NCI-H1048 (cell line): ENCODE measurements at regions not wholly inside any gene's neighbourhood (a gene's known extent, or its start where the extent isn't known, plus 50 kb on each side); places are given as distances from the start of the nearest gene placed in this dataset.
"Not testable (repeated sequence)": the region's sequence is repeated elsewhere in the genome, so short reads cannot be mapped to it uniquely, and the experiment has no call there.

Experiments
- DNase-seq: peaks from one replicate; lab custom pipeline; 2025; lab: John Stamatoyannopoulos, UW

DNA sequence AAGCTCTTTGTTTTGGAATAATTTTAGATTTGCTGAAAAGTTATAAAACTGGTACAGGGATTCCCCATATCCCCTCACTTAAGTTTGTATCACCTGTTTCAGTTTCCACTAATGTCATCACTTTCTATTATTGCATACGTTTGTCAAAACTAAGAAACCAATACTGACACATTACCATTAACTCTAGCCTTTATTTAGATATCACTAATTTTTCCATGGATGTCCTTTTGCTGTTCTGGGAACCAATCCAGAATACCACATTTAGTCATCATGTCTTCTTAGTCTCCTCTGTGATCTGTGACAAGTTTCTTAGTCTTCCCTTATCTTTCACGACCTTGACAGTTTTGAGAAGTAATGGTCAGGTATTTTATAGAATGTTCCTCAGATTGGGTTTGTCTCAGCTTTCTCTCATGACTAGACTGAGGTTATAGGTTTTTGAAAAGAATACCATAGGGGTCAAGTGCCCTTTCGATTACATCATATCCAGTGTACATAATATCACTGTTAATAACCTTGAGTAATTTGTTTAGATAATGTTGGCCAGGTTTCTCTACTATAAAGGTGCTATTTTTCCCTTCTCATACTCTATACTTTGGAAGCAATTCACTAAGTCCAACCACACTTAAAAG is 51.9 kb upstream of the NMUR2 start:
- no peak for DNase-seq

DNA sequence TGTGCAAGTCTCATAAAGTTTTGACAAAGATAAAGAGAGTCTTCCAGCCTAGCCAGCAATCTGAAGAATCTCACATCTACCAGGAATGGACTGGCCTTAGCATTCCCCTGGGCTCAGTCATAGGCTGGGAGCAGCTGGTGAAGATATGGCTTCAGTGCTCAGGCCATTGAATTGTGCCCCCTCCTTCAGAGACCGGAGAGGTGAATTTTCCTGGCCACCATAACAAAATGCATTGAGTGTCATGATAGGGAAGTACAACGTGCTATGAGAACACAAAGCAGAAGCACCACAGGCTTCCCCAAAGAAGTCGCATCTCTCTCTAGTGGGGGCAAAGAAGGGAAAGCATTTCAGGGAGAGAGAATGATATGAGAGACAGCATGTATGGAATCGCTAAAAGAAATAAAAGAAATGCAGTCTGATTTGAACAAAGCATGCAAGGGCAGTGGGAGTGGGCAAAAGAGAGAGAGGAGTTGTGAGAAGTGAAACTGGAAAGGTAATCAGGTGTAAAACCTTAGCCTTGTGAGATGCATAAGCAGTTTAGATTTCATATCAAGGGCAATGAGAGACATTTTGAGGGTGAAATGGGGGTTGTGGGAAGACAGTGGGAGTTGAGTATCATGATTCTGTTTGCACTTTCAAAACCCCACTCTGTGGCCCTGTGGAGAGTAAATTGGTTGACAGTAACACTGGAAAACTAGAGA is 57.1 kb upstream of the NMUR2 start:
- no peak for DNase-seq

DNA sequence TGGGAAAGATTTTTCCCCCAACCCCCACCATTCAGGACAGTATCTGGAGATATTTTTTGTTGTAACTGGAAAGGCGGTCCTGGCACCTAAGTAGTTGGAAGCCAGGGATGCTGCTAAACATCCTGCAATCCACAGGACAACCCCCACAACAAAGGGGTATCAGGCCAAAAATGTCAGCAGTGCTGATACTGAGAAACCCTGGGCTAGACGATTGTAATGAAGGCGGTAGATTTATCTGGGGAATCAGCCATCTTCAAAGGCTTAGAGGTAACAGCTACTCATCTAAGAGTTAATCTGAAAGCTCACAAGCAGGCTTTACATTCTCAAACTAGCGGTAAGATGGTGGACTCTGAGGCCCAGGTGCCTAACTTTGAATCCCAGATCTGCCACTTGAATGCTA is 59.0 kb upstream of the NMUR2 start:
- DNase-seq = no peak

DNA sequence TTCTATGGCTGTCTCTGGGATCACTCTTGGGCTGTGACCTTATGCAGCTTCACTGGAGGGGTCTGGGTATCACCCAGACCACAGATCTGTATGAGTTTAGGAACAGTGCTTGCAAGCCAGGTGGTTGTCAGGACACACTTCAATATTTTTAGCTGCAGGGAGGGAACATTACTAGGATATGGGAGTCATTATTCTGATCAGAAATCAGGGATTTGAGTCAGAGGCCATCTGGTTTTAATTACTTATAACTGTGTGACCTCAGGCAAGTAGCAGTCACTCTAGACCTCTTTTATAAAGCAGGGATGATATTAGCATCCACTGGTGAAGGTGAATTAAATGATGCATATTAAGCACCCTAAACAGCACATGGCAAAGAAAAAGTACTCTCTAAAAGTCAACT is 60.1 kb upstream of the NMUR2 start:
- DNase-seq = no peak

DNA sequence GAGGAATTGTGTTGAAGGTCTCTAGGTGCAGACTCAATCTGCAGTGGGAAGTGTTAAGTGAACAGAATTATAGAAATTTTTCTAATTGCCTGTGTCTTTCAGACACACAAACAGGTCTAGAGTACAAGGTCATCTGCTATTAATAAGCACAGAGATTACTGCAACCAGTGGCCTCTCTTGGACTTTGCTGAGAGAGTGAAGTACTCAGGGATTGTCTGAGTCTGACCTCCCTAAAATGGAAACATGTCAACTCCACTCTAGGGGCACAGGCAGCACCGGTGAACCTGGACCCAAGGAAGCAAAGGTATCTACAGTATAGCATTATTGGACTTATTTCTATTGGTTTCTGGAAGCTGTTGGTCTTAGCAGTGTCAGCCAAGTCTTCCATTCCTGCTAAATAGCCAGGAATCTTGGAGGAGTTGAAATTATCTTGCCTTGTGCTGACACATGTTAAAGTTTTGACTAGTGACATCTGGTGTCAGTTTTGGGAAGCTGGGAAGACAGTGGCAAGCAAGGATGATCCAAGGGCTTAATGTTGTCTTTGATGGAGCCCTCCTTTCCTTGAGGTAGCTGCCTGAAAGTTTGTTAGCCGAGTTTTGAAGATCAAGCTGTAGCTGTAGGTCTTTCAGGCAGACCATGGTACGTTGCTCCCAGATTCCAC is 61.1 kb upstream of the NMUR2 start:
- no peak for DNase-seq

DNA sequence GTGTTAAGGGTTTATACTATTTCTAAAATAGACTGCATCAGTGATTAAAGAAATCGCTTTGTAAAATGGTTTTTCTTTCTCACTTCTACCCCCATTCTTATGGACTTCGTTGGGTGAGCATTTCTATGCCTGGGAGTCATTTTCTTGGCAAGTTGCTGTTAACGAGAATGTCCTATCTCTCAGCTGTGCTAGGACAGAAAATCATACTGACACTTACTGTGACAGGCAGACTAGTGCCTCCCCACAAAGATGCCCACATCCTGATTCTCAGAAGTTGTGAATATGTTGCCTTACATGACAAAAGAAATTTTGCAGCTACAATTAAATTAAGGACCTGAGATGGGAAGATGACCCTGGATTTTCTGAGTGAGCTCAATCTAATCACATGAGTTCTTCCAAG is 65.1 kb upstream of the NMUR2 start:
- no peak for DNase-seq

DNA sequence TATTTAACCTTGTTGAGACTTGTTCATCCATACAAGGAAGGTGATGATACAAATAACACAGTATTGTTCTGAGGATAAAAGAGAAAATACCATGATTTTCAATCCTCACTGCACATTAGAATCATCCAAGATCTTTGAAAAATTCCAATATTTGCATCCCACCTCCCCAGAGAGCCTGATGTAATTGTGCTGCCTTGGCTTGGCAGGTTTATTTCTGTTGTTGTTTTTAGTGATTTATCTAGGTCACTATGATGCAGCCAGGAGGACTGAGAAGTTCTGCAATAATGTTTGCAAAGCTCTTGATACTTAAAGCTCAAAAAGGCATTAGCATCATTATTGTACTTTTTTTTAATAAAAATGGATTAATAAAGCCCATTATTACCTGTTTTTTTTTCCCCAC is 67.0 kb upstream of the NMUR2 start:
- no peak for DNase-seq

DNA sequence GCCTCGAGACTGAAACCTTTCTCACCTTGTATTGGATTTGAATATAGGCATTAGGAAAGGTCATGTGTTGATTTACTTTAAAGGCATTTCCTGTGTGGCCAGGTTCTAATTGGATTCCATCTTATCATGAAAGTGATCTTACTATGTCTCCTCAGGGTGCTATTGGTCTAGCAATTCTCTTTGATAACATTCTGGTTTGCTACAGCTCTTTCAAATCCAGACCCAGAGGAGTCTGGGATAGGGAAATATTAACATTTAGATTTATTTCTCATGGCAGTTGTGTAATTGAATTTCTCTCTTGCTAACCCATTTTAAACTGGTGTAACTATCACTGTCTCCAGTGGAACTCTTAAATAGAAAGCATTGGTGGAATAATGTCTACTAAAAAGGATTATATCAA is 69.9 kb upstream of the NMUR2 start:
- DNase-seq = no peak

DNA sequence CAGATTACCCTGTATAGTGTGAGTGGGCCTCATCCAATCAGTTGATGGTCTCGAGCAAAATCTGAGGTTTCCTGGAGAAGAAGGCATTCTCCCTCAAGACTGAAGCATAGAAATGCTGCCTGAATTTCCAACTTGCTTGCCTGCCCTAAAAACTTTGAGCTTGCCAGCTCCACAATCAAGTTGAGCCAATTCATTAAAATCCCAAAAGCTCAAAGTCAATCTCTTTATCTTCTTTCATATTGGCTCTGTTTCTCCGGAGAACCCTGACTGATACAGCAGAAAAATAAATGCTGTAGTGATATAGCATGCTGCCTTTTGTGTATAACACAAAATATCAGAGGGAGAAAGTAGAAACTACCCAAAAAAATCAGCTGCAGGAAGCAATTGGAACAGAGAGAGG is 72.5 kb upstream of the NMUR2 start:
- no peak for DNase-seq

DNA sequence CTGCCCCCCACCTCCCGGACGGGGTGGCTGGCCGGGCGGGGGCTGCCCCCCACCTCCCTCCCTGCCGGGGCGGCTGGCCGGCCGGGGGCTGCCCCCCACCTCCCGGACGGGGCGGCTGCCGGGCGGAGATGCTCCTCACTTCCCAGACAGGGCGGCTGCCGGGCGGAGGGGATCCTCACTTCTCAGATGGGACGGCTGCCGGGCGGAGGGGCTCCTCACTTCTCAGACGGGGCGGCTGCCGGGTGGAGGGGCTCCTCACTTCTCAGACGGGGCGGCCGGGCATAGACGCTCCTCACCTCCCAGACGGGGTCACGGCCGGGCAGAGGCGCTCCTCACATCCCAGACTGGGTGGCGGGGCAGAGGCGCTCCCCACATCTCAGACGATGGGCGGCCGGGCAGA is 74.8 kb upstream of the NMUR2 start:
- DNase-seq = not testable (repeated sequence)

DNA sequence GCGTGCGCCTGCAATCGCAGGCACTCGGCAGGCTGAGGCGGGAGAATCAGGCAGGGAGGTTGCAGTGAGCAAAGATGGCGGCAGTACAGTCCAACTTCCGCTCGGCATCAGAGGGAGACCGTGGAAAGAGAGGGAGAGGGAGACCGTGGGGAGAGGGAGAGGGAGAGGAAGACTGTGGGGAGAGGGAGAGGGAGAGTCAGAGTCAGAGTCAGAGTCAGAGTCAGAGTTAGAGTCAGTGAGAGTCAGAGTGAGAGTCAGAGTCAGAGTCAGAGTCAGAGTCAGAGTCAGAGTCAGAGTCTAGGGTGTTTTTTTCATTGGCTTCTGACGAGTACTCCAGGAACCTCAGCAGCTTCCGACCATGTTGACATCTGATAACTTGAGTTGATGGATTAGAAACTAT is 75.6 kb upstream of the NMUR2 start:
- DNase-seq = not testable (repeated sequence)

DNA sequence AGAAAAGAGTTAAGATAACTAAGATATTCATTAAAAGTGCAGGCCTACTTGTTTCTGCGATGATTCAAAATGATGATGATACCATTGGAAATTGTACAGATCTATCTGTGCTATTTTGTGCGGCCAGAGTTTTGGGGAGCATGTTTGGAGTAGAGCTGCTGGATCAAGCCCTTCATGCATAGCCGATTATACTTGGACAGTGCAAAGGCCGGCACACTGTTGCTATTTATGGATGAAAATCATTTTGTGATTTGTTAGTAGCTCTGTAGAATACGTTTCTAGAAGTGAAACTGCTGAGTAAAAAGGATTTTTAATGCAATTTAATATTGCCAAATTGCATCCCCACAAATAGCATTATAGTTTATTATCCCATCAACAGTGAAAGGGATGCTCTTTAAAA is 82.1 kb upstream of the NMUR2 start:
- no peak for DNase-seq

DNA sequence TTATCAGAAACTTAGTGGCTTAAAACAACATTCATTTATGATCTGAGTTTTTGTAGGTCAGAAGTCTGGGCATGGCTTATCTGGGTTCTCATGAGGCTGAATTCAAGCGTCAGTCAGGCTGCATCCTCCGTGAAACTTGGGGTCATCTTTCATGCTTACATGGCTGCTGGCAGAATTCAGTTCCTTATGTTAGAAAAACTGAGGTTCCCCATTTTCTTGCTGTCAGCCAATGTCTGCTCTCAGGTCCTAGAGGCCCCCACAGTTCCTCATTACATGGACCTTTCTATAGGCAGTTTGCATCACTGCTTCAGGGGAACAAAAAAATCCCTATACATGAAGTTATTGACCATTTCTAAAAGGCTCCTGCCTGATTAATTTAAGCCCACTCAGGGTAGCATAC is 83.8 kb upstream of the NMUR2 start:
- DNase-seq = no peak

DNA sequence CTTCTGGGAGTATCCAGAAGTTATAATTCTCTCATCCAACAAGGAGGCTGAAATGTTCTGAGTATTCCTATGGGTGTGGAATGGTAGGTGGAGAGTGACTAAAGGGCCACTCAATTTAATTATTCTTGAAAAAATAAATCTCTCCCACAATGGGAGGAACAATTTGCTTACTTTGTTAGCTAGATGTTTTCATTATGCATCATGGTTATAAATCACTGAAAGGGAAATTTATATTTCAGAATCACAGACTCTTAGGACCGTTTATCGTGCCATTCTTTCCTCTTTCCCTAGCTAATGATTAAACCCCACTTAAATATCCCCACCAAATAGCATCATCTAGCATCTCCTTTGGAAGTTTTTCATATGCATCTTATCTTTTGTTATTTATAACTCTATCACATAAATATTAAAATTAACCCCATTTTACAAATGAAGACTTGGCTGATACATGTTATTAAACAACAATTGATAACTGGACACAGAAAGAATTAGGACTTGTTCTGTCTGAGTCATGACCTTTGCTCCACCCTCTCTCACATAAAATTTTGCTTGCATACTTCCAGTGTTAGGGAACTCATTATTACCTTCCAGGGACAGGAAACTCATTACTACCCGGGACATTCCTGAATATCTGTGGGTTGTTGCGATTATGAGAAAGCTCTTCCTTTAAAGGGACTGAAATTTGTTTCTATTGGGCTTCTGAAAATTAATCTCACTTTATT is 94.9 kb upstream of the NMUR2 start:
- DNase-seq = no peak

DNA sequence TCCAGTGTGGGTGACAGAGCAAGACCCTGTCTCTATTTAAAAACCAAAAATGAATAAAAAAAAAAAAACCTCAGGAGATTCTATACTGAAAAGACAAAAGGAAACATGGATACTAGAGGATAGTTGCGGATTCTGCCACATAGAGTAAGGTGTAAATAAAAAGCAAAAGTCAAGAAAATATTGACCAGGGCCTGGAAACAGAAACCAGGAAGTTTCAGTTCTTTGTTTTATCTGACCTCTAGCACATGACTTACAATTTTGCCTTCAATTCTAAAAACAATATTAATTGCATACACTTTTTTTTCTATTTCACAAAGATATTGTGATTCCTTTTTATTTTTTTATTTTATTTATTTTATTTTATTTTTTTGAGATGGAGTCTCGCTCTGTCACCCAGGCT is 96.2 kb upstream of the NMUR2 start:
- no peak for DNase-seq

DNA sequence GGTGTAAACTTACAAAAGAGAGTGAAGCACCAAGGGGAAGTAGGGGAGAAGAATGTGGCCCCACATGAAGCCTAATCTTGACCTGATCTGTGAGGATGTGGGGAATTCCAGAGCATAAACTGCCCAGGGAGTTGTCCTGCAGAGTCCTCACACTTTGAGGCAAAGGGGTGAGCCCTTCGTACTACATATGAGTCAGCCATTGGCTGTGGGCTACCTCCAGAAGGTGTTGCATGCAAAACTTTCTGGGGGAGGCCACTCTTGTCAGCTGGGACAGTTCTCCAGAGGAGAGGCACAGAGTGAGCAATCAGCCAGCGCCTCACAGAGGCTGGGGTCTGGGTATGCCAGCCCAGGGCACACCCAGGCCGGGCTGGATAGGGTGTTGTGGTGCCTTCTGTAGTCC is 98.1 kb upstream of the NMUR2 start:
- DNase-seq = no peak

DNA sequence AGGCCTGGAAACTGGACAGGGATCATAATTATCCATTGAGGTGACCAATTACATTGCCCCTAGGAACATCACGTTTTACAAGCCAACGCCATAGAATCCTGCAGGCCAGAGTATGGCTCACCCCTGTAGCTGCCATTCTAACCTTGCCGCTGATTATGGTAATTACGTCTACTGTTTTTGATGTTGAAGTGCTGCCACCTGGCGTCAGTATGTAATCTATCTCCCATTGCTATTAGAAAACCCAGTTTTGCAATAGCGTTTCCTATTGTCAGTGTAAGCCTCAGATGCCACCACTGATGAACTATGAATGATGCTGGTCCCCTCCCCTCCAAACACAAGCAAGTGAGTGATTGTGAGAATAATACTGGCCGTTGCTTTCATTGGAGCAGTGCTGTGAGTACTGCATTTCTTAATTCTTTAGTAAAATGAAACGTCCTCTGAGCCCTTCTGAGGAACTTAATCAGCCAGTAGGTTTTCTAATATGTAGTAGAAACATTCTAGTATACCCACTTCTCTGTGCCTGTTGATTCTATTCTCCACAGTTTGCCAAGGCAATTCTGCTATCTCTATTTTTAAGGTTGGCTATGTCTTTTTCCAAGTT is 100.5 kb upstream of the NMUR2 start:
- peak; percentile 9 for DNase-seq

DNA sequence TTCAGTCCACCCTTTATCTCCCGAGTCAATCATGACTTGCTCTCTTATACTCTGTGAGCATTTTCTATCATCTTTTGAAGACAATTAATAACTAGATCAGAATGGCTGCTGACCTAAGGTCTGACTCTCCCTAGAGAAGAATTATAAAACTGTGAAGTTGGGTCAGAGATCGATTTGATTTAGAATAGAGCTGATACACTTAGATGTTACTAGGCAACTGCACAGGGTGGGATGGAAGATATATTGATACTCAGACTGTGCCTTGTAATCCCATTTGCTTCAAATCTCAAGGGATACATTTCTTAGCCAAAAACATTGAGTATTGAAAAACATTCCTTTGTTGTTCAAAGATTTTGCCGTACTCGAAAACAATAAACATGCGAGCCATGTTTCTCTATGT is 106.0 kb upstream of the NMUR2 start:
- DNase-seq = no peak

DNA sequence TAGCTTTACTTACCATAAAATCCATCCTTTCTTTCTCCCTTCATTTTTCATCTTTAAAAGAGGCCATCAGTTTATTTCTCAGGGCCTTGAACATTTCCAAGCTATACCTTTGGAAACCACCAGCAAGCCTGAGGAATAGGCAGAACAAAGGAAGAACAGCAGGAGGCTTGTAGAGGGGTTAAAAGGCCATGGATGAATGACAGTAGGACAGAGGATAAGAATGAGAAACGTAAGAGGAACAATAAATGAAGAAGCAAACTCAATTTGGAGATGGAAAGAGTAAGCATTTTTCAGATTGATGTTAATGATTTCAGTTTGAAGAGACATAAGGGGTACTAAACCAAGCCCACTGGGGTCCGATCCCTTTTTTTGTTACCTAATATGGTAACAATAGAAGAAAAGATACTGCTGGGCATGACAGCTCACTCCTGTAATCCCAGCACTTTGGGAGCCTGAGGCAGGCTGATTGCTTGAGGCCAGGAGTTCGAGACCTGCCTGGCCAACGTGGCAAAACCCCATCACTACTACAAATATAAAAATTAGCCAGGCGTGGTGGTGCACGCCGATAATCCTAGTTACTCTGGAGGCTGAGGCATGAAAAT is 106.6 kb upstream of the NMUR2 start:
- DNase-seq = no peak

DNA sequence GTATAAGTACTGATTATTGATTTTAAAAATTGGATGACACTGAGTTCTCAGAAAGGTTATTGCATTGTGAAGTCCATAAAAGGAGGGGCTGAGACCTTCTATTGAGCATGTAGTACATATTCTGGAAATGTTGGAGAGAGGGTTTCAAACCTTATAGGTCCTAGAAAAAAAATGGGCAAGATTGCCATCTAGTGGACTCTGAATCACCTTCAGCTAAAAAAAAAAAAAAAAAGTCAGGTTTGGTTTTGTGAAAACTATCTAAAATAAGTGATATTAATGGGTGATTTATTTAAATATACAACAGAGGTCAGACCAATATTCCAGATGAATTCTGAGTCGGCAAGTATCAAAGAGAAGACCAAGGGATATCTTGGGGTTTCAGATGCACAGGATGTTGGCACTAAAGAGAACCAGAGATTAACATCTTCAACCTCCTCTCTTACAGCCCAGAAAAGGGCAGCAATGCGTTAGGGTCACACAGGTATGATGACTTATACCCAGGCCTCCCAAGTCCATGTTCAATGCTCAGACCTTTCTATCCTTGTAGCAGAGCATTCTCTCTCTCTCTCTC is 109.8 kb upstream of the NMUR2 start:
- no peak for DNase-seq

DNA sequence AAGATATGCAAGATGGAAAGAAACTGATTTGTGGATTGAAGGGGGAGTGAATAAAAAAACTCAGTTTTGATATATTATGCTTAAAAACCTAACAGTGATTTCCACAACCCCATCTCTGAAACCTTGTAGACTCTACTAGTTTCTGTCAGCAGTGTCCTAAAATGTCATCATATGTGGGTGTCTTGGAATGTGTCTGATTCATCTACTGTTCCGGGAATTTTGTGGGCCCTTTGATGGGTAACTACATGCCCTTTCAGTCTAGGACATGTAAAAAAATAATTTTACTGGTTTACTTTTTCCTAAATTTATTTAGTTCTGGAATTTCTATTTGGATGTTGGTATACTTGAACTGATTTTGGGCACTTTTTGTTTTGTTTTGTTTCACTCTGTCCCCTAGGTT is 118.9 kb upstream of the NMUR2 start:
- DNase-seq = no peak
